ENCODE measurements at regions not wholly inside any gene's neighbourhood (a gene's known extent, or its start where the extent isn't known, plus 50 kb on each side); places are given as distances from the start of the nearest gene placed in this dataset.

- Histone ChIP-seq H3K9ac (ENCODE audit: insufficient read depth, low read length, poor library complexity, severe bottlenecking) (no peak overlapping the region), H3K4me1 (ENCODE audit: control insufficient read depth in 1 of 2, insufficient read depth in 2 of 2, low read length in 2 of 2) (no peaks in the 10 kb centered on the region), H3K4me3 (replicated peaks in 1 of 3; ENCODE audit: low read depth in 2 of 3, low read length in 3 of 3) (no peak overlapping the region), H3K27ac (ENCODE audit: low read depth in 1 of 2, low read length in 2 of 2) (no peak overlapping the region), H3K9me3 (replicated peaks in 1 of 2; ENCODE audit: control insufficient read depth in 1 of 2, insufficient read depth in 1 of 2, low read length in 2 of 2) (no peaks in the 10 kb centered on the region), H2AFZ (ENCODE audit: insufficient read depth, low read depth, low read length, poor library complexity, severe bottlenecking) (no peak overlapping the region), H3K36me3 (replicated peaks in 1 of 2; ENCODE audit: control insufficient read depth in 1 of 2, insufficient read depth in 2 of 2, low read length in 2 of 2) (no peaks in the 10 kb centered on the region), H3K79me2 (ENCODE audit: insufficient read depth, low read length) (no peaks in the 10 kb centered on the region), H3K27me3 (ENCODE audit: control insufficient read depth in 2 of 2, insufficient read depth in 2 of 2, low read length in 2 of 2) (no peaks in the 10 kb centered on the region), H3K4me2 (replicated peaks; ENCODE audit: extremely low read depth, low read length, poor library complexity, severe bottlenecking) (no peak overlapping the region), H4K20me1 (ENCODE audit: insufficient read depth, low read length) (no peaks in the 10 kb centered on the region)
- Mint-ChIP-seq H3K27ac (no peak overlapping the region), H3K27me3 (ENCODE audit: low read depth in 3 of 3) (peaks cover 0 to 1% (median 0%) of the 10 kb centered on the region in 3 donors), H3K4me1 (no peaks in the 10 kb centered on the region), H3K9me3 (peaks cover 0 to 9% (median 6%) of the 10 kb centered on the region in 7 donors), H3K36me3 (no peaks in the 10 kb centered on the region), H3K4me3 (no peak overlapping the region)
- TF ChIP-seq CTCF (IDR thresholded peaks at IDR 0.05), result no peak
- intact Hi-C loops (cut with micrococcal nuclease), result no loop called here
- no peak for DNase-seq
- WGBS (ENCODE audit: insufficient coverage), result 80% methylated on average over 4 of the region's 5 CpGs
These were observed 63.0 kb upstream of the FZD8 start for GRCh38 chr10:35705051-35705450.

DNA sequence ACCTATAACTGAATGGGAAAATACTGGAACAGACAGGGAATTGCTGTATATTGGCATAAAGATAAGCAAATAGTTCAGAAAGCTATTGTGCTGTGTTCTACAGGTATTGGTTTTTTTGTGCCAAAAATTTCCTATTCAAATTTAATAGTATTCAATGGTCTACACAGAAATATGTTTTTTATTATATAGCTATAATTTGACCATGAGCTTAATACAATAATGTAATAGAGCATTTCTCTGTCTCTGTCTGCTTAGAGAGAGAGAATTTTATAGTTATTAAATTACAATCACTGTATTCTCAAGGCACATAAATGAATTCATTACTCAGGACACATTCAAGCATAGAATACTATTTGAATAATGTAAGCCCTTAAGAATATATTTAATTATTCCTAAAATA, 62.3 kb upstream of the FZD8 start:
- Histone ChIP-seq H3K36me3 (replicated peaks in 1 of 2; ENCODE audit: control insufficient read depth in 1 of 2, insufficient read depth in 2 of 2, low read length in 2 of 2) (no peaks in the 10 kb centered on the region), H3K9ac (ENCODE audit: insufficient read depth, low read length, poor library complexity, severe bottlenecking) (no peak overlapping the region), H3K4me2 (replicated peaks; ENCODE audit: extremely low read depth, low read length, poor library complexity, severe bottlenecking) (no peak overlapping the region), H3K4me1 (ENCODE audit: control insufficient read depth in 1 of 2, insufficient read depth in 2 of 2, low read length in 2 of 2) (no peaks in the 10 kb centered on the region), H3K27me3 (ENCODE audit: control insufficient read depth in 2 of 2, insufficient read depth in 2 of 2, low read length in 2 of 2) (no peaks in the 10 kb centered on the region), H4K20me1 (ENCODE audit: insufficient read depth, low read length) (no peaks in the 10 kb centered on the region), H3K79me2 (ENCODE audit: insufficient read depth, low read length) (no peaks in the 10 kb centered on the region), H3K9me3 (replicated peaks in 1 of 2; ENCODE audit: control insufficient read depth in 1 of 2, insufficient read depth in 1 of 2, low read length in 2 of 2) (no peaks in the 10 kb centered on the region), H3K4me3 (replicated peaks in 1 of 3; ENCODE audit: low read depth in 2 of 3, low read length in 3 of 3) (no peak overlapping the region), H2AFZ (ENCODE audit: insufficient read depth, low read depth, low read length, poor library complexity, severe bottlenecking) (no peak overlapping the region), H3K27ac (ENCODE audit: low read depth in 1 of 2, low read length in 2 of 2) (no peak overlapping the region)
- Mint-ChIP-seq H3K27me3 (ENCODE audit: low read depth in 3 of 3) (peaks cover 0 to 1% (median 0%) of the 10 kb centered on the region in 3 donors), H3K4me1 (no peaks in the 10 kb centered on the region), H3K36me3 (no peaks in the 10 kb centered on the region), H3K4me3 (no peak overlapping the region), H3K27ac (no peak overlapping the region), H3K9me3 (peaks cover 0 to 9% (median 5%) of the 10 kb centered on the region in 7 donors)
- no peak for TF ChIP-seq CTCF (IDR thresholded peaks at IDR 0.05)
- intact Hi-C loops (cut with micrococcal nuclease), result no loop called here
- DNase-seq, result no peak
